HEK293 (cell line): ENCODE measurements at regions not wholly inside any gene's neighbourhood (a gene's known extent, or its start where the extent isn't known, plus 50 kb on each side); places are given as distances from the start of the nearest gene placed in this dataset.

Experiments used
- CTCF ChIA-PET: fragments of 350-600 bp; formaldehyde crosslinking; extraction: SDS; loops from one replicate; lab custom pipeline; 2021; ENCODE audit warnings: antibody characterized with exemption; lab: Yijun Ruan, JAX
- POLR2A ChIA-PET: fragments of 300-600 bp; formaldehyde crosslinking; extraction: SDS; loops from one replicate; lab custom pipeline; 2020; ENCODE audit warnings: antibody characterized with exemption, inconsistent platforms; lab: Yijun Ruan, JAX
- H3K27ac ChIP-seq: fragments of 200-500 bp; sonication (Bioruptor generic); 2 replicates; pipeline ENCODE4 v1.5.1; 2014; ENCODE audit warnings: low read depth, low read length, control low read depth, inconsistent platforms; ENCODE audit errors: extremely low read depth
- H3K36me3 ChIP-seq, 2 experiments: fragments of 200-500 bp in 1 of 2; sonication (Bioruptor generic) in 1 of 2; 1 replicate in 1 of 2; 2 replicates in 1 of 2; pipeline ENCODE4 v1.5.1; 2014 to 2017; ENCODE audit warnings: inconsistent platforms in 2 of 2, low read length in 2 of 2; ENCODE audit not compliant: control insufficient read depth in 2 of 2, insufficient read depth in 1 of 2
- H3K4me1 ChIP-seq: fragments of 200-500 bp; sonication (Bioruptor generic); 2 replicates; pipeline ENCODE4 v1.5.1; 2014; ENCODE audit warnings: mild to moderate bottlenecking, low read length, inconsistent platforms; ENCODE audit not compliant: control insufficient read depth, insufficient read depth
- H3K4me3 ChIP-seq: 2 replicates; pipeline ENCODE4 v1.5.1; 2011; ENCODE audit warnings: low read depth, mild to moderate bottlenecking, control low read depth, low read length, moderate library complexity
- H3K9me3 ChIP-seq: fragments of 200-500 bp; sonication (Bioruptor generic); 2 replicates; pipeline ENCODE4 v1.5.1; 2014; ENCODE audit warnings: low read depth, low read length, inconsistent platforms; ENCODE audit not compliant: control insufficient read depth, insufficient read depth
- KLF7 ChIP-seq: fragments of 450-650 bp; formaldehyde crosslinking; IDR thresholded peaks from 2 replicates; pipeline ENCODE4 v1.5.1; 2016; ENCODE audit warnings: missing biosample characterization, missing genetic modification characterization, borderline replicate concordance
- OSR2 ChIP-seq: fragments of 450-650 bp; formaldehyde crosslinking; IDR thresholded peaks from 2 replicates; pipeline ENCODE4 v1.5.1; 2016; ENCODE audit warnings: missing biosample characterization, missing genetic modification characterization
- REPIN1 ChIP-seq: fragments of 450-650 bp; formaldehyde crosslinking; IDR thresholded peaks from 2 replicates; pipeline ENCODE4 v1.5.1; 2017; ENCODE audit warnings: missing biosample characterization, missing genetic modification characterization, low read depth
- SP7 ChIP-seq: fragments of 450-650 bp; formaldehyde crosslinking; IDR thresholded peaks from 2 replicates; pipeline ENCODE4 v1.5.1; 2016; ENCODE audit warnings: missing biosample characterization, missing genetic modification characterization
- ZNF19 ChIP-seq: fragments of 450-650 bp; formaldehyde crosslinking; IDR thresholded peaks from 2 replicates; pipeline ENCODE4; 2016; ENCODE audit warnings: missing biosample characterization, missing genetic modification characterization, low read depth
- ZNF2 ChIP-seq: fragments of 450-650 bp; formaldehyde crosslinking; IDR thresholded peaks from 2 replicates; pipeline ENCODE4 v1.5.1; 2016; ENCODE audit warnings: missing biosample characterization, missing genetic modification characterization
- ZNF202 ChIP-seq: fragments of 450-650 bp; formaldehyde crosslinking; IDR thresholded peaks from 2 replicates; pipeline ENCODE4 v1.5.1; 2016; ENCODE audit warnings: missing biosample characterization, missing genetic modification characterization, borderline replicate concordance
- ZNF266 ChIP-seq: fragments of 450-650 bp; formaldehyde crosslinking; IDR thresholded peaks from 2 replicates; pipeline ENCODE4 v1.5.1; 2016; ENCODE audit warnings: missing biosample characterization, missing genetic modification characterization, low read depth
- ZNF302 ChIP-seq: fragments of 450-650 bp; formaldehyde crosslinking; IDR thresholded peaks from 2 replicates; pipeline ENCODE4 v1.5.1; 2016; ENCODE audit warnings: missing biosample characterization, missing genetic modification characterization, low read depth
- ZNF311 ChIP-seq: fragments of 450-650 bp; formaldehyde crosslinking; IDR thresholded peaks from 2 replicates; pipeline ENCODE4 v1.5.1; 2017; ENCODE audit warnings: missing biosample characterization, missing genetic modification characterization, borderline replicate concordance
- ZNF426 ChIP-seq: fragments of 450-650 bp; formaldehyde crosslinking; IDR thresholded peaks from 2 replicates; pipeline ENCODE4 v1.5.1; 2017; ENCODE audit warnings: missing biosample characterization, missing genetic modification characterization, mild to moderate bottlenecking, inconsistent platforms, moderate library complexity
- ZNF433 ChIP-seq: fragments of 450-650 bp; formaldehyde crosslinking; IDR thresholded peaks from 2 replicates; pipeline ENCODE4 v1.5.1; 2016; ENCODE audit warnings: missing biosample characterization, missing genetic modification characterization, low read depth
- ZNF529 ChIP-seq: fragments of 450-650 bp; formaldehyde crosslinking; IDR thresholded peaks from 2 replicates; pipeline ENCODE4 v1.5.1; 2017; ENCODE audit warnings: missing genetic modification characterization, missing biosample characterization; ENCODE audit not compliant: insufficient replicate concordance
- ZNF544 ChIP-seq: fragments of 450-650 bp; formaldehyde crosslinking; IDR thresholded peaks from 2 replicates; pipeline ENCODE4 v1.5.0; 2017; ENCODE audit warnings: missing biosample characterization, missing genetic modification characterization
- ZNF623 ChIP-seq: fragments of 450-650 bp; formaldehyde crosslinking; IDR thresholded peaks from 2 replicates; pipeline ENCODE4 v1.5.1; 2016; ENCODE audit warnings: missing biosample characterization, missing genetic modification characterization
- ZNF707 ChIP-seq: fragments of 450-650 bp; formaldehyde crosslinking; IDR thresholded peaks from 2 replicates; pipeline ENCODE4 v1.5.1; 2016; ENCODE audit warnings: missing biosample characterization, missing genetic modification characterization
- TF ChIP-seq, protein P1 (sequence below): fragments of 450-650 bp; IDR thresholded peaks from 2 replicates; pipeline ENCODE4 v1.5.1; 2018; ENCODE audit warnings: missing biosample characterization, mild to moderate bottlenecking, missing genetic modification characterization
- TF ChIP-seq, protein P2 (sequence below): fragments of 450-650 bp; formaldehyde crosslinking; IDR thresholded peaks from 2 replicates; pipeline ENCODE4 v1.5.1; 2016; ENCODE audit warnings: missing biosample characterization, missing genetic modification characterization
- TF ChIP-seq, protein P3 (sequence below): fragments of 450-650 bp; IDR thresholded peaks from 2 replicates; pipeline ENCODE4 v1.5.1; 2018; ENCODE audit warnings: missing biosample characterization, missing genetic modification characterization
- TF ChIP-seq, protein P4 (sequence below): fragments of 450-650 bp; formaldehyde crosslinking; IDR thresholded peaks from 2 replicates; pipeline ENCODE4 v1.5.1; 2016; ENCODE audit warnings: missing biosample characterization, missing genetic modification characterization
- TF ChIP-seq, protein P5 (sequence below): fragments of 450-650 bp; formaldehyde crosslinking; IDR thresholded peaks from 2 replicates; pipeline ENCODE4 v1.5.1; 2016; ENCODE audit warnings: missing biosample characterization, missing genetic modification characterization
- TF ChIP-seq, protein P6 (sequence below): fragments of 450-650 bp; formaldehyde crosslinking; IDR thresholded peaks from 2 replicates; pipeline ENCODE4 v1.5.1; 2016; ENCODE audit warnings: missing biosample characterization, missing genetic modification characterization, borderline replicate concordance
- TF ChIP-seq, protein P7 (sequence below): fragments of 450-650 bp; formaldehyde crosslinking; optimal IDR thresholded peaks from 2 replicates; pipeline ENCODE3; 2016; ENCODE audit warnings: missing biosample characterization, mild to moderate bottlenecking, missing genetic modification characterization

DNA sequence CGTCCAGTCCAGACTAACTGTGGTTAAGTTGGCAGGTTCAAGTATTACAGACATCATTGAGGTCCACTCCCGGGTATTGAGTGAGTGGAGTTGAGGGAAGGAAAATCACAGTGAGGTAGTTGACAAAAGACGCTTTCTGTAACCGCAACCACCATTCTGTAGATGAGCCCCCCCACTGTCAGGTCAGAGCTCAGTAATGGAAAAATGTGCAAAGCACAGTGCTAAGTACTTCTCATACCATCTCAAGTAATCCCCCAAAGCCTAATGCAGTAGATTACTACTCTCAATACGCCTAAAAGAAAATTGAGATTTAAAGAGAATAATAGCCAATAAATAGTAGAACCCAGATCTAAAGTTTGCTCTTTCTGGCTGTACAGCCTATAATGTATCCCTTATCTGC lies 522.8 kb downstream of the LMO4 start (continued):
- no peak for TF ChIP-seq SP7 (tag by site-specific recombination)

DNA sequence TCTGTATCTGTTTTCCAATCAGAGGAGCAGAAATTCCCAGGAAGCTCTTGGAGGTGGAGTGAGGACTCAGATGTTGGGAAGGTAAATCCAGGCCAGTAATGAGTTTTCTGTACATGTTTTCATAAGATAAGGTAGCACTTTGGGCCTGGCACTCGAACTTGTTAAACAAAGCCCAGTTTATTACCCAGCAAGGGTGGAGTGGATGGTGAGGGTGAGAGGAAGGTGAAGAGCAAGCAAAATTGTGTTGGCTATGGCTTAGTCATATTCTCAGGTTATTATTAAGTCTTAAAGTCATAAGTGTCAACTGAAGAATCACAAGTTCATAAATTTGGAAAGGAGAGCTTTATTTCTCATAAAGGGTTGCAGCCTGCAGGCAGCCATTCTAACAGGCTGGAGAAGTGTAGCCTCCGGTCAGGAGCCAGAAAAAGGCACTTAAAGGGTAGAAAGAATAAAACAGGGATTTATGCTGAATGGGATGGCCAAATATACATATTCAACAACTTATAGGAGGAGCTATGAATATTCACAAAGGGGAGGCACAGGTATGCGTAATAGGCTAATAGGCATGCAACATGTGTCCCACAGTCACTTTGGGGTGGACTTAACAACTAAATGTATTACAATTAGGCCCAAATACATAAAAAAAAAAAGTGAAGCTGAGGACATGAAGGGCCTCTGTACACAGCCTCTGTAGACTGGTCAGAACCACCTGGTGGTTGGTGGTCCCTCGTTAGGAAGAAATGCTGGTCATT lies 523.9 kb downstream of the LMO4 start:
- H3K36me3 ChIP-seq: no peaks in the 10 kb centered on the region
- no peaks in the 10 kb centered on the region for H3K9me3 ChIP-seq
- POLR2A ChIA-PET: no interaction called here
- H3K27ac ChIP-seq: peak overlapping the region; percentile 43
- CTCF ChIA-PET: interaction anchor here (0.6 kb wide), 1 partner anchor 1952 kb away, joined by 3 read pairs; no protein-coding TSS in a partner anchor
- no peak overlapping the region for H3K4me3 ChIP-seq
- peaks cover 21% of the 10 kb centered on the region for H3K4me1 ChIP-seq
- TF ChIP-seq, protein P1, sequence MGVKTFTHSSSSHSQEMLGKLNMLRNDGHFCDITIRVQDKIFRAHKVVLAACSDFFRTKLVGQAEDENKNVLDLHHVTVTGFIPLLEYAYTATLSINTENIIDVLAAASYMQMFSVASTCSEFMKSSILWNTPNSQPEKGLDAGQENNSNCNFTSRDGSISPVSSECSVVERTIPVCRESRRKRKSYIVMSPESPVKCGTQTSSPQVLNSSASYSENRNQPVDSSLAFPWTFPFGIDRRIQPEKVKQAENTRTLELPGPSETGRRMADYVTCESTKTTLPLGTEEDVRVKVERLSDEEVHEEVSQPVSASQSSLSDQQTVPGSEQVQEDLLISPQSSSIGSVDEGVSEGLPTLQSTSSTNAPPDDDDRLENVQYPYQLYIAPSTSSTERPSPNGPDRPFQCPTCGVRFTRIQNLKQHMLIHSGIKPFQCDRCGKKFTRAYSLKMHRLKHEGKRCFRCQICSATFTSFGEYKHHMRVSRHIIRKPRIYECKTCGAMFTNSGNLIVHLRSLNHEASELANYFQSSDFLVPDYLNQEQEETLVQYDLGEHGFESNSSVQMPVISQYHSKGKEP (tag by site-specific recombination): no peak
- TF ChIP-seq, protein P2, sequence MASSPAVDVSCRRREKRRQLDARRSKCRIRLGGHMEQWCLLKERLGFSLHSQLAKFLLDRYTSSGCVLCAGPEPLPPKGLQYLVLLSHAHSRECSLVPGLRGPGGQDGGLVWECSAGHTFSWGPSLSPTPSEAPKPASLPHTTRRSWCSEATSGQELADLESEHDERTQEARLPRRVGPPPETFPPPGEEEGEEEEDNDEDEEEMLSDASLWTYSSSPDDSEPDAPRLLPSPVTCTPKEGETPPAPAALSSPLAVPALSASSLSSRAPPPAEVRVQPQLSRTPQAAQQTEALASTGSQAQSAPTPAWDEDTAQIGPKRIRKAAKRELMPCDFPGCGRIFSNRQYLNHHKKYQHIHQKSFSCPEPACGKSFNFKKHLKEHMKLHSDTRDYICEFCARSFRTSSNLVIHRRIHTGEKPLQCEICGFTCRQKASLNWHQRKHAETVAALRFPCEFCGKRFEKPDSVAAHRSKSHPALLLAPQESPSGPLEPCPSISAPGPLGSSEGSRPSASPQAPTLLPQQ (tag by site-specific recombination): no peak
- TF ChIP-seq, protein P3, sequence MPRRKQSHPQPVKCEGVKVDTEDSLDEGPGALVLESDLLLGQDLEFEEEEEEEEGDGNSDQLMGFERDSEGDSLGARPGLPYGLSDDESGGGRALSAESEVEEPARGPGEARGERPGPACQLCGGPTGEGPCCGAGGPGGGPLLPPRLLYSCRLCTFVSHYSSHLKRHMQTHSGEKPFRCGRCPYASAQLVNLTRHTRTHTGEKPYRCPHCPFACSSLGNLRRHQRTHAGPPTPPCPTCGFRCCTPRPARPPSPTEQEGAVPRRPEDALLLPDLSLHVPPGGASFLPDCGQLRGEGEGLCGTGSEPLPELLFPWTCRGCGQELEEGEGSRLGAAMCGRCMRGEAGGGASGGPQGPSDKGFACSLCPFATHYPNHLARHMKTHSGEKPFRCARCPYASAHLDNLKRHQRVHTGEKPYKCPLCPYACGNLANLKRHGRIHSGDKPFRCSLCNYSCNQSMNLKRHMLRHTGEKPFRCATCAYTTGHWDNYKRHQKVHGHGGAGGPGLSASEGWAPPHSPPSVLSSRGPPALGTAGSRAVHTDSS: peak; percentile 81
- TF ChIP-seq ZNF426 (tag by site-specific recombination) (no peak), ZNF433 (tag by site-specific recombination) (no peak), KLF7 (no peak; the same call in 1 of the 2 replicates), ZNF311 (tag by site-specific recombination) (no peak), ZNF19 (tag by site-specific recombination) (no peak), ZNF707 (tag by site-specific recombination) (no peak), ZNF623 (tag by site-specific recombination) (no peak), ZNF302 (tag by site-specific recombination) (no peak), OSR2 (peak; percentile 76), ZNF544 (tag by site-specific recombination) (no peak), ZNF2 (tag by site-specific recombination) (no peak), REPIN1 (no peak), ZNF529 (no peak), ZNF266 (tag by site-specific recombination) (no peak), ZNF202 (tag by site-specific recombination) (no peak)
- TF ChIP-seq, protein P4, sequence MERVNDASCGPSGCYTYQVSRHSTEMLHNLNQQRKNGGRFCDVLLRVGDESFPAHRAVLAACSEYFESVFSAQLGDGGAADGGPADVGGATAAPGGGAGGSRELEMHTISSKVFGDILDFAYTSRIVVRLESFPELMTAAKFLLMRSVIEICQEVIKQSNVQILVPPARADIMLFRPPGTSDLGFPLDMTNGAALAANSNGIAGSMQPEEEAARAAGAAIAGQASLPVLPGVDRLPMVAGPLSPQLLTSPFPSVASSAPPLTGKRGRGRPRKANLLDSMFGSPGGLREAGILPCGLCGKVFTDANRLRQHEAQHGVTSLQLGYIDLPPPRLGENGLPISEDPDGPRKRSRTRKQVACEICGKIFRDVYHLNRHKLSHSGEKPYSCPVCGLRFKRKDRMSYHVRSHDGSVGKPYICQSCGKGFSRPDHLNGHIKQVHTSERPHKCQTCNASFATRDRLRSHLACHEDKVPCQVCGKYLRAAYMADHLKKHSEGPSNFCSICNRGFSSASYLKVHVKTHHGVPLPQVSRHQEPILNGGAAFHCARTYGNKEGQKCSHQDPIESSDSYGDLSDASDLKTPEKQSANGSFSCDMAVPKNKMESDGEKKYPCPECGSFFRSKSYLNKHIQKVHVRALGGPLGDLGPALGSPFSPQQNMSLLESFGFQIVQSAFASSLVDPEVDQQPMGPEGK (tag by site-specific recombination): no peak
- TF ChIP-seq, protein P5, sequence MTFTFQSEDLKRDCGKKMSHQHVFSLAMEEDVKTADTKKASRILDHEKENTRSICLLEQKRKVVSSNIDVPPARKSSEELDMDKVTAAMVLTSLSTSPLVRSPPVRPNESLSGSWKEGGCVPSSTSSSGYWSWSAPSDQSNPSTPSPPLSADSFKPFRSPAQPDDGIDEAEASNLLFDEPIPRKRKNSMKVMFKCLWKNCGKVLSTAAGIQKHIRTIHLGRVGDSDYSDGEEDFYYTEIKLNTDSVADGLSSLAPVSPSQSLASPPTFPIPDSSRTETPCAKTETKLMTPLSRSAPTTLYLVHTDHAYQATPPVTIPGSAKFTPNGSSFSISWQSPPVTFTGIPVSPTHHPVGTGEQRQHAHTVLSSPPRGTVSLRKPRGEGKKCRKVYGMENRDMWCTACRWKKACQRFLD (tag by site-specific recombination): no peak
- TF ChIP-seq, protein P6, sequence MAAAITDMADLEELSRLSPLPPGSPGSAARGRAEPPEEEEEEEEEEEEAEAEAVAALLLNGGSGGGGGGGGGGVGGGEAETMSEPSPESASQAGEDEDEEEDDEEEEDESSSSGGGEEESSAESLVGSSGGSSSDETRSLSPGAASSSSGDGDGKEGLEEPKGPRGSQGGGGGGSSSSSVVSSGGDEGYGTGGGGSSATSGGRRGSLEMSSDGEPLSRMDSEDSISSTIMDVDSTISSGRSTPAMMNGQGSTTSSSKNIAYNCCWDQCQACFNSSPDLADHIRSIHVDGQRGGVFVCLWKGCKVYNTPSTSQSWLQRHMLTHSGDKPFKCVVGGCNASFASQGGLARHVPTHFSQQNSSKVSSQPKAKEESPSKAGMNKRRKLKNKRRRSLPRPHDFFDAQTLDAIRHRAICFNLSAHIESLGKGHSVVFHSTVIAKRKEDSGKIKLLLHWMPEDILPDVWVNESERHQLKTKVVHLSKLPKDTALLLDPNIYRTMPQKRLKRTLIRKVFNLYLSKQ (tag by site-specific recombination): no peak
- TF ChIP-seq, protein P7, sequence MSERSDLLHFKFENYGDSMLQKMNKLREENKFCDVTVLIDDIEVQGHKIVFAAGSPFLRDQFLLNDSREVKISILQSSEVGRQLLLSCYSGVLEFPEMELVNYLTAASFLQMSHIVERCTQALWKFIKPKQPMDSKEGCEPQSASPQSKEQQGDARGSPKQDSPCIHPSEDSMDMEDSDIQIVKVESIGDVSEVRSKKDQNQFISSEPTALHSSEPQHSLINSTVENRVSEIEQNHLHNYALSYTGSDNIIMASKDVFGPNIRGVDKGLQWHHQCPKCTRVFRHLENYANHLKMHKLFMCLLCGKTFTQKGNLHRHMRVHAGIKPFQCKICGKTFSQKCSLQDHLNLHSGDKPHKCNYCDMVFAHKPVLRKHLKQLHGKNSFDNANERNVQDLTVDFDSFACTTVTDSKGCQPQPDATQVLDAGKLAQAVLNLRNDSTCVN (tag by site-specific recombination): no peak
